ENCODE measurements at regions not wholly inside any gene's neighbourhood (a gene's known extent, or its start where the extent isn't known, plus 50 kb on each side); places are given as distances from the start of the nearest gene placed in this dataset.
A peak's percentile ranks its signal among the peaks of the same experiment; 100 is the strongest.

- H3K4me3 ChIP-seq (ENCODE audit: low read depth, poor library complexity, severe bottlenecking): no peak overlapping the region
- WGBS, 2 donors: 96 to 97% methylated on average over 10 of the region's 10 CpGs
- intact Hi-C loops (cut with DNase I; ENCODE audit: low total_unique reads): no loop called here
- no peak for DNase-seq (ENCODE audit: low spot score in 2 of 2)
- no peak for TF ChIP-seq CTCF (IDR thresholded peaks at IDR 0.05)
- no peak for TF ChIP-seq POLR2A (IDR thresholded peaks at IDR 0.05)
Measured at GRCh38 chr15:70293591-70294470, 196.1 kb upstream of the TLE3 start.

- WGBS, 2 donors: 98 to 100% methylated on average over 1 of the region's 1 CpG
- TF ChIP-seq CTCF (IDR thresholded peaks at IDR 0.05) (no peak), POLR2A (IDR thresholded peaks at IDR 0.05) (no peak)
- intact Hi-C loops (cut with DNase I; ENCODE audit: low total_unique reads): no loop called here
- no peak for DNase-seq (ENCODE audit: low spot score in 2 of 2)
- no peak overlapping the region for H3K4me3 ChIP-seq (ENCODE audit: low read depth, poor library complexity, severe bottlenecking)
Measured at GRCh38 chr15:70293138-70293537, 195.4 kb upstream of the TLE3 start.

- intact Hi-C loops (cut with DNase I; ENCODE audit: low total_unique reads): no loop called here
- 74 to 77% methylated on average over 9 to 12 of the region's 12 CpGs for WGBS, 2 donors
- no peak for TF ChIP-seq POLR2A (IDR thresholded peaks at IDR 0.05)
- no peak for TF ChIP-seq CTCF (IDR thresholded peaks at IDR 0.05)
- H3K4me3 ChIP-seq (ENCODE audit: low read depth, poor library complexity, severe bottlenecking): no peak overlapping the region
- DNase-seq (ENCODE audit: low spot score in 2 of 2): no peak
Measured at GRCh38 chr15:70292076-70292760, 194.5 kb upstream of the TLE3 start.

- DNase-seq (ENCODE audit: low spot score in 2 of 2): no peak
- no peak overlapping the region for H3K4me3 ChIP-seq (ENCODE audit: low read depth, poor library complexity, severe bottlenecking)
- intact Hi-C loops (cut with DNase I; ENCODE audit: low total_unique reads): no loop called here
- 64 to 75% methylated on average over 10 of the region's 10 CpGs for whole genome bisulfite sequencing, 2 donors
- TF ChIP-seq CTCF (IDR thresholded peaks at IDR 0.05) (no peak), POLR2A (IDR thresholded peaks at IDR 0.05) (no peak)
Measured at GRCh38 chr15:70291305-70292075, 193.8 kb upstream of the TLE3 start.

- peak in 1 of 2 donors; percentile 73 for DNase-seq (ENCODE audit: low spot score in 2 of 2)
- no peak overlapping the region for H3K4me3 ChIP-seq (ENCODE audit: low read depth, poor library complexity, severe bottlenecking)
- WGBS, 2 donors: 88 to 89% methylated on average over 6 of the region's 6 CpGs
- intact Hi-C loops (cut with DNase I; ENCODE audit: low total_unique reads): no loop called here
- TF ChIP-seq CTCF (IDR thresholded peaks at IDR 0.05) (no peak), POLR2A (IDR thresholded peaks at IDR 0.05) (no peak)
Measured at GRCh38 chr15:70290708-70291107, 193.0 kb upstream of the TLE3 start.
